ACHN (cell line): ENCODE measurements at regions not wholly inside any gene's neighbourhood (a gene's known extent, or its start where the extent isn't known, plus 50 kb on each side); places are given as distances from the start of the nearest gene placed in this dataset.

Experiments used
- DNase-seq: peaks from one replicate; pipeline ENCODE4 v3.0.0-alpha.2; 2015
- in situ Hi-C: cut with HindIII; loops from 2 replicates; pipeline ENCODE4 v1.10.0; 2017; ENCODE audit warnings: low sequenced_read_pairs, low pct_ligation_motif_present, low pct_unique_long_range_greater_than_20kb

- in situ Hi-C loops = no loop called here
- DNase-seq = no peak
Observed at GRCh38 chr21:32185726-32186125, 93.1 kb downstream of the MIS18A start.

- DNase-seq = no peak
- in situ Hi-C loops = no loop called here
Observed at GRCh38 chr21:32185103-32185502, 93.7 kb downstream of the MIS18A start.

GRCh38 chr21:32184485-32184884 lies 94.4 kb downstream of the MIS18A start:
- in situ Hi-C loops = no loop called here

GRCh38 chr21:32184065-32184464 lies 94.8 kb downstream of the MIS18A start:
- in situ Hi-C loops = no loop called here
- no peak for DNase-seq

More at GRCh38 chr21:32184485-32184884, 94.4 kb downstream of the MIS18A start:
- no peak for DNase-seq

- in situ Hi-C loops = no loop called here
- DNase-seq = no peak
Observed at GRCh38 chr21:32183396-32183795, 95.5 kb downstream of the MIS18A start.

GRCh38 chr21:32182449-32182848 lies 96.4 kb downstream of the MIS18A start:
- in situ Hi-C loops = no loop called here
- no peak for DNase-seq

GRCh38 chr21:32181457-32181856 lies 97.4 kb downstream of the MIS18A start:
- no peak for DNase-seq
- in situ Hi-C loops = no loop called here

GRCh38 chr21:32174819-32175218 lies 104.0 kb downstream of the MIS18A start:
- no peak for DNase-seq
- in situ Hi-C loops = no loop called here

GRCh38 chr21:32173121-32173724 lies 105.6 kb downstream of the MIS18A start:
- DNase-seq = no peak
- in situ Hi-C loops = no loop called here

- in situ Hi-C loops = no loop called here
- no peak for DNase-seq
Observed at GRCh38 chr21:32172106-32172505, 106.7 kb downstream of the MIS18A start.

- no peak for DNase-seq
- in situ Hi-C loops = no loop called here
Observed at GRCh38 chr21:32167513-32167912, 111.3 kb downstream of the MIS18A start.

- no peak for DNase-seq
- in situ Hi-C loops = no loop called here
Observed at GRCh38 chr21:32163386-32163785, 115.5 kb downstream of the MIS18A start.

- in situ Hi-C loops = no loop called here
- DNase-seq = no peak
Observed at GRCh38 chr21:32162727-32163320, 116.0 kb downstream of the MIS18A start.

- no peak for DNase-seq
- in situ Hi-C loops = no loop called here
Observed at GRCh38 chr21:32155226-32155625, 123.6 kb downstream of the MIS18A start.

- in situ Hi-C loops = no loop called here
- no peak for DNase-seq
Observed at GRCh38 chr21:32147041-32147440, 131.8 kb downstream of the MIS18A start.

- DNase-seq = no peak
- in situ Hi-C loops = no loop called here
Observed at GRCh38 chr21:32144851-32145250, 134.0 kb downstream of the MIS18A start.

GRCh38 chr21:32143241-32143939 lies 135.5 kb downstream of the MIS18A start:
- no peak for DNase-seq
- in situ Hi-C loops = no loop called here

- no peak for DNase-seq
- in situ Hi-C loops = no loop called here
Observed at GRCh38 chr21:32141318-32141633, 137.6 kb downstream of the MIS18A start.

GRCh38 chr21:32140604-32141317 lies 138.1 kb downstream of the MIS18A start:
- DNase-seq = no peak
- in situ Hi-C loops = no loop called here

- in situ Hi-C loops = no loop called here
- no peak for DNase-seq
Observed at GRCh38 chr21:32140151-32140550, 138.7 kb downstream of the MIS18A start.
